H1 (cell line): ENCODE measurements at regions not wholly inside any gene's neighbourhood (a gene's known extent, or its start where the extent isn't known, plus 50 kb on each side); places are given as distances from the start of the nearest gene placed in this dataset.

Experiments used
- CTCF ChIA-PET: fragments of 300-600 bp; sonication (Branson Sonifier 250); formaldehyde crosslinking; loops from one replicate; lab custom pipeline; 2021; ENCODE audit not compliant: partially characterized antibody; lab: Charles Lee
- POLR2A ChIA-PET: fragments of 300-600 bp; sonication (Branson Sonifier 250); formaldehyde crosslinking; loops from one replicate; lab custom pipeline; 2021; ENCODE audit warnings: inconsistent platforms; ENCODE audit not compliant: partially characterized antibody; lab: Charles Lee
- DNase-seq, 2 experiments: peaks; one replicate each; pipeline versions ENCODE4 v3.0.0 to v3.0.0-alpha.2; 2010 to 2022; ENCODE audit warnings: low spot score in 2 of 2, low read depth in 1 of 2, mixed read lengths in 1 of 2
- FAIRE-seq: peaks from 2 replicates; lab custom pipeline; 2011; peaks lifted over from hg19 to GRCh38; lab: Jason Lieb, UNC
- H2AFZ ChIP-seq: 2 replicates; pipeline ENCODE4 v1.8.1; 2012; ENCODE audit warnings: low read length, inconsistent platforms
- H2AK5ac ChIP-seq: 2 replicates; pipeline ENCODE4 v1.6.1; 2013; ENCODE audit warnings: low read depth, low read length
- H2BK120ac ChIP-seq: replicated peaks from 2 replicates; pipeline ENCODE3; 2013; ENCODE audit warnings: low read depth, low read length, inconsistent platforms
- H2BK12ac ChIP-seq: 2 replicates; pipeline ENCODE4 v1.6.1; 2013; ENCODE audit warnings: low read depth, low read length
- H2BK15ac ChIP-seq: 2 replicates; pipeline ENCODE4 v1.6.1; 2013; ENCODE audit warnings: low read length
- H2BK20ac ChIP-seq: 2 replicates; pipeline ENCODE4 v1.6.1; 2013; ENCODE audit warnings: low read length
- H2BK5ac ChIP-seq: 2 replicates; pipeline ENCODE4 v1.6.1; 2013; ENCODE audit warnings: low read depth, low read length
- H3K14ac ChIP-seq: 2 replicates; pipeline ENCODE4 v1.6.1; 2013; ENCODE audit warnings: inconsistent platforms; ENCODE audit not compliant: insufficient read length
- H3K18ac ChIP-seq: 2 replicates; pipeline ENCODE4 v1.6.1; 2013; ENCODE audit warnings: low read length; ENCODE audit errors: extremely low read depth
- H3K23ac ChIP-seq: 2 replicates; pipeline ENCODE4 v1.6.1; 2013; ENCODE audit warnings: inconsistent platforms; ENCODE audit not compliant: insufficient read length
- H3K23me2 ChIP-seq: 2 replicates; pipeline ENCODE4 v1.6.1; 2013; ENCODE audit warnings: low read depth, low read length
- H3K27ac ChIP-seq: 2 replicates; pipeline ENCODE4 v1.6.1; 2011; ENCODE audit warnings: low read depth, low read length, inconsistent platforms
- H3K27me3 ChIP-seq, 4 experiments: replicated peaks in 1 of 4; 1 replicate in 1 of 4; 2 replicates in 3 of 4; pipeline versions ENCODE4 v1.6.1 to v1.8.1; 2011 to 2013; ENCODE audit warnings: low read length in 3 of 4, mild to moderate bottlenecking in 3 of 4, inconsistent platforms in 2 of 4, mixed read lengths in 2 of 4, moderate library complexity in 1 of 4; ENCODE audit not compliant: control insufficient read depth in 3 of 4, insufficient read depth in 3 of 4; ENCODE audit errors: extremely low read depth in 1 of 4
- H3K36me3 ChIP-seq, 4 experiments: 2 replicates each; pipeline versions ENCODE4 v1.6.1 to v1.8.1; 2011 to 2013; ENCODE audit warnings: mild to moderate bottlenecking in 4 of 4, low read length in 3 of 4, moderate library complexity in 2 of 4, control low read depth in 1 of 4, inconsistent platforms in 1 of 4; ENCODE audit not compliant: insufficient read depth in 4 of 4, control insufficient read depth in 2 of 4
- H3K4ac ChIP-seq: replicated peaks from 2 replicates; pipeline ENCODE3; 2013; ENCODE audit warnings: low read length, low read depth, mixed read lengths, inconsistent platforms; ENCODE audit not compliant: insufficient read length
- H3K4me1 ChIP-seq, 4 experiments: replicated peaks in 1 of 4; 1 replicate in 1 of 4; 2 replicates in 3 of 4; pipeline versions ENCODE4 v1.6.1 to v1.8.1; 2011 to 2013; ENCODE audit warnings: low read length in 3 of 4, inconsistent platforms in 2 of 4, mixed read lengths in 1 of 4; ENCODE audit not compliant: insufficient read depth in 4 of 4, control insufficient read depth in 3 of 4
- H3K4me2 ChIP-seq, 2 experiments: 2 replicates each; pipeline versions ENCODE4 v1.6.1 to v1.8.1; 2011 to 2013; ENCODE audit warnings: low read depth in 2 of 2, low read length in 2 of 2, control low read depth in 1 of 2, inconsistent platforms in 1 of 2, mild to moderate bottlenecking in 1 of 2; ENCODE audit not compliant: insufficient read depth in 1 of 2
- H3K4me3 ChIP-seq, 4 experiments: fragments of 200-600, 300-600 bp in 1 of 4; sonication (generic), shearing (Covaris generic), sonication (Bioruptor Twin) in 1 of 4; 2 replicates each; pipeline versions ENCODE4 v1.5.1 to v1.8.1; 2011 to 2016; ENCODE audit warnings: low read length in 4 of 4, low read depth in 3 of 4, control low read depth in 2 of 4, inconsistent platforms in 2 of 4, mild to moderate bottlenecking in 2 of 4, mixed read lengths in 1 of 4, moderate library complexity in 1 of 4; ENCODE audit not compliant: insufficient read depth in 2 of 4; ENCODE audit errors: extremely low read depth in 1 of 4
- H3K56ac ChIP-seq: replicated peaks from 2 replicates; pipeline ENCODE3; 2013; ENCODE audit warnings: low read depth, mild to moderate bottlenecking, mixed read lengths, low read length, inconsistent platforms; ENCODE audit not compliant: insufficient read length
- H3K79me1 ChIP-seq: 2 replicates; pipeline ENCODE4 v1.6.1; 2013; ENCODE audit warnings: low read depth, low read length, control low read depth
- H3K79me2 ChIP-seq, 2 experiments: 2 replicates each; pipeline versions ENCODE4 v1.6.1 to v1.8.1; 2012 to 2013; ENCODE audit warnings: low read length in 2 of 2, mild to moderate bottlenecking in 2 of 2, inconsistent platforms in 1 of 2; ENCODE audit not compliant: insufficient read depth in 2 of 2, control insufficient read depth in 1 of 2
- H3K9ac ChIP-seq, 4 experiments: replicated peaks in 1 of 4; 1 replicate in 1 of 4; 2 replicates in 3 of 4; pipeline versions ENCODE4 v1.6.1 to v1.8.1; 2011 to 2013; ENCODE audit warnings: low read depth in 3 of 4, low read length in 3 of 4, control low read depth in 2 of 4, mild to moderate bottlenecking in 2 of 4, moderate library complexity in 2 of 4, inconsistent platforms in 1 of 4; ENCODE audit errors: extremely low read depth in 1 of 4
- H3K9me3 ChIP-seq, 2 experiments: 2 replicates each; pipeline versions ENCODE4 v1.6.1 to v1.8.1; 2012 to 2013; ENCODE audit warnings: mild to moderate bottlenecking in 2 of 2, moderate library complexity in 2 of 2, control low read depth in 1 of 2, inconsistent platforms in 1 of 2, low read depth in 1 of 2, low read length in 1 of 2, mixed read lengths in 1 of 2; ENCODE audit not compliant: insufficient read depth in 2 of 2
- H4K20me1 ChIP-seq, 2 experiments: replicated peaks in 1 of 2; 2 replicates each; pipeline versions ENCODE3 to v1.8.1; 2011 to 2013; ENCODE audit warnings: inconsistent platforms in 2 of 2, low read length in 2 of 2, mild to moderate bottlenecking in 1 of 2; ENCODE audit not compliant: insufficient read depth in 2 of 2, control insufficient read depth in 1 of 2
- H4K5ac ChIP-seq: 2 replicates; pipeline ENCODE4 v1.6.1; 2013; ENCODE audit warnings: low read length, low read depth, mixed read lengths, inconsistent platforms; ENCODE audit not compliant: insufficient read length
- H4K8ac ChIP-seq: 2 replicates; pipeline ENCODE4 v1.8.0; 2013; ENCODE audit warnings: mild to moderate bottlenecking, moderate library complexity, low read length, inconsistent platforms; ENCODE audit not compliant: insufficient read depth; ENCODE audit errors: extremely low read depth
- H4K91ac ChIP-seq: replicated peaks from 2 replicates; pipeline ENCODE3; 2013; ENCODE audit warnings: low read length, mixed read lengths, inconsistent platforms; ENCODE audit not compliant: insufficient read length
- KDM4A ChIP-seq: IDR thresholded peaks from one replicate; pipeline ENCODE4 v1.7.1; 2012; ENCODE audit warnings: low read depth, mild to moderate bottlenecking, moderate library complexity, low read length, inconsistent platforms; ENCODE audit not compliant: severe bottlenecking
- RAD21 ChIP-seq, 2 experiments: IDR thresholded peaks in 1 of 2; conservative IDR thresholded peaks in 1 of 2; 2 replicates each; pipeline ENCODE4 v1.6.1; 2011; ENCODE audit warnings: low read depth in 2 of 2, low read length in 2 of 2, improper control_type of control experiment in 1 of 2, inconsistent platforms in 1 of 2, mild to moderate bottlenecking in 1 of 2, moderate library complexity in 1 of 2
- WGBS, 2 experiments: shearing (Covaris generic) in 1 of 2; methylation state at CpG; one replicate each; pipeline versions ENCODE4 v1.1.6 to v1.1.7; 2013 to 2015; ENCODE audit warnings: low lambda C conversion rate in 2 of 2, mixed read lengths in 2 of 2, inconsistent platforms in 1 of 2, low coverage in 1 of 2, missing lambda C conversion rate in 1 of 2; ENCODE audit not compliant: insufficient replicate concordance in 2 of 2, insufficient coverage in 1 of 2, insufficient read length in 1 of 2; ENCODE audit errors: extremely low coverage in 1 of 2, missing lambda C conversion rate in 1 of 2; 5-methylcytosine and 5-hydroxymethylcytosine counted together
- TF ChIP-seq, protein P1 (sequence below), 3 experiments: IDR thresholded peaks; 1 replicate in 2 of 3; 2 replicates in 1 of 3; pipeline versions ENCODE4 v1.5.1 to v1.6.1; 2011; ENCODE audit warnings: low read length in 3 of 3, mild to moderate bottlenecking in 3 of 3, inconsistent platforms in 2 of 3, low read depth in 1 of 3, moderate library complexity in 1 of 3; ENCODE audit not compliant: insufficient read depth in 1 of 3; ENCODE audit errors: control extremely low read depth in 1 of 3

DNA sequence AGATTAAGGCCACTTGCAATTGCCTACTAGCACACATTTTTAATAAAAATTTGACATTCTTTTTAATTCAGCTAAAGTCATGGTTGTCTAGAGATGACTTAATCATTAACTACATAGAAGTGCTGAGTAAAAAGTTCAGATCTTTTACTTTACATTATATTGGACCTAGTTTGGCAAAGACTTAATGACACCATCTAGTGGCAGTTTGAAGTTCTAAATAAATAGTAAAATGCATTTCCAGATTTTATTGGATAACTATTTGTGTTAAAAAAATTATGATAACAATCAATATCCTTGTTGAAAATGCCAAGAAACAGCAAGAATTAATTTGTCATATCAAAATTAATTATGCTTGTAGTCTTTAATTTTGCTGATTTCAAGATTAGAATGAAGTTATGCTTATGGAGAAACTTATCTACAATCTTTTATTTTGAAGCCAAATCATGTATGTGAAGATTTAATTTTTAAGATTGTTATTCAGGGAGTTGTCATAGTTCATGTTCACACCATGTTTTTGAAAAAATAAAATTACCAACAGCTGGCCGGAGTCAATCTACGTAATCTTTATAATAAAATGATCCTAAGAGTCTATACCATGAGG is 69.6 kb upstream of the PJA2 start:
- no peak overlapping the region for H3K14ac ChIP-seq
- no peak overlapping the region for H3K4me3 ChIP-seq
- no peak overlapping the region for H3K23ac ChIP-seq
- no peak overlapping the region for H4K8ac ChIP-seq
- peaks cover 0 to 4% (median 0%) of the 10 kb centered on the region in 4 experiments; a peak in 1 of 7 replicates for H3K4me1 ChIP-seq
- no peaks in the 10 kb centered on the region for H3K79me1 ChIP-seq
- no peak overlapping the region for H3K4ac ChIP-seq
- FAIRE-seq (peak; percentile 55), DNase-seq (no peak)
- TF ChIP-seq, protein P1, sequence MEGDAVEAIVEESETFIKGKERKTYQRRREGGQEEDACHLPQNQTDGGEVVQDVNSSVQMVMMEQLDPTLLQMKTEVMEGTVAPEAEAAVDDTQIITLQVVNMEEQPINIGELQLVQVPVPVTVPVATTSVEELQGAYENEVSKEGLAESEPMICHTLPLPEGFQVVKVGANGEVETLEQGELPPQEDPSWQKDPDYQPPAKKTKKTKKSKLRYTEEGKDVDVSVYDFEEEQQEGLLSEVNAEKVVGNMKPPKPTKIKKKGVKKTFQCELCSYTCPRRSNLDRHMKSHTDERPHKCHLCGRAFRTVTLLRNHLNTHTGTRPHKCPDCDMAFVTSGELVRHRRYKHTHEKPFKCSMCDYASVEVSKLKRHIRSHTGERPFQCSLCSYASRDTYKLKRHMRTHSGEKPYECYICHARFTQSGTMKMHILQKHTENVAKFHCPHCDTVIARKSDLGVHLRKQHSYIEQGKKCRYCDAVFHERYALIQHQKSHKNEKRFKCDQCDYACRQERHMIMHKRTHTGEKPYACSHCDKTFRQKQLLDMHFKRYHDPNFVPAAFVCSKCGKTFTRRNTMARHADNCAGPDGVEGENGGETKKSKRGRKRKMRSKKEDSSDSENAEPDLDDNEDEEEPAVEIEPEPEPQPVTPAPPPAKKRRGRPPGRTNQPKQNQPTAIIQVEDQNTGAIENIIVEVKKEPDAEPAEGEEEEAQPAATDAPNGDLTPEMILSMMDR (IDR thresholded peaks at IDR 0.05; ENCODE audit: control extremely low read depth in 1 of 3, insufficient read depth in 1 of 3, low read depth in 1 of 3, low read length in 3 of 3), result peak in 1 of 3 experiments; percentile 24; a peak in 2 of 4 replicates
- TF ChIP-seq RAD21 (IDR thresholded peaks at IDR 0.05 in 1 of 2, conservative IDR thresholded peaks at IDR 0.05 in 1 of 2; ENCODE audit: low read depth in 2 of 2, low read length in 2 of 2), result peak in 1 of 2 experiments; percentile 48; a peak in 3 of 4 replicates
- no peak for TF ChIP-seq KDM4A
- no peak overlapping the region for H3K9ac ChIP-seq
- no peaks in the 10 kb centered on the region for H4K20me1 ChIP-seq
- H2BK12ac ChIP-seq, result no peak overlapping the region
- H3K23me2 ChIP-seq, result no peaks in the 10 kb centered on the region
- H4K5ac ChIP-seq, result no peak overlapping the region
- H2AFZ ChIP-seq, result no peak overlapping the region
- no peak overlapping the region for H3K27ac ChIP-seq
- H3K4me2 ChIP-seq, result no peak overlapping the region
- no peak overlapping the region for H4K91ac ChIP-seq
- ChIA-PET POLR2A (no interaction called here), CTCF (interaction anchor here (0.7 to 1.2 kb wide), 3 partner anchors 104 to 960 kb away, joined by 3 read pairs; no protein-coding TSS in a partner anchor)
- H3K18ac ChIP-seq, result no peak overlapping the region
- H2BK5ac ChIP-seq, result no peak overlapping the region
- WGBS, 2 experiments, result 85% methylated on average over 2 of the region's 2 CpGs; no CpG with 5 or more reads in 1 of the 2 experiments
- no peak overlapping the region for H2BK120ac ChIP-seq
- no peaks in the 10 kb centered on the region for H3K79me2 ChIP-seq
- H2BK15ac ChIP-seq, result no peak overlapping the region
- no peak overlapping the region for H2AK5ac ChIP-seq
- no peak overlapping the region for H3K56ac ChIP-seq
- no peaks in the 10 kb centered on the region for H3K36me3 ChIP-seq
- H2BK20ac ChIP-seq, result no peak overlapping the region
- peaks cover 0 to 1% (median 0%) of the 10 kb centered on the region in 4 experiments; a peak in 1 of 7 replicates for H3K27me3 ChIP-seq
- H3K9me3 ChIP-seq, result no peaks in the 10 kb centered on the region
